Mesodermal cell (in vitro differentiated cells): ENCODE measurements at regions not wholly inside any gene's neighbourhood (a gene's known extent, or its start where the extent isn't known, plus 50 kb on each side); places are given as distances from the start of the nearest gene placed in this dataset.

Source experiments
- H3K27ac ChIP-seq: 2 replicates; pipeline ENCODE4 v1.7.0; 2013; ENCODE audit warnings: mild to moderate bottlenecking, low read depth, low read length, moderate library complexity; ENCODE audit not compliant: severe bottlenecking
- H3K36me3 ChIP-seq: 2 replicates; pipeline ENCODE4 v1.7.1; 2013; ENCODE audit warnings: mild to moderate bottlenecking, low read length, moderate library complexity; ENCODE audit not compliant: control insufficient read depth, insufficient read depth
- H3K4me1 ChIP-seq: one replicate; pipeline ENCODE4 v1.7.1; 2013; ENCODE audit warnings: mild to moderate bottlenecking, low read length; ENCODE audit not compliant: insufficient read depth, control insufficient read depth, poor library complexity, severe bottlenecking
- H3K4me3 ChIP-seq: 2 replicates; pipeline ENCODE4 v1.7.0; 2013; ENCODE audit warnings: low read length, control low read depth, mild to moderate bottlenecking; ENCODE audit not compliant: insufficient read depth, poor library complexity, severe bottlenecking; ENCODE audit errors: extremely low read depth
- H3K9me3 ChIP-seq: 2 replicates; pipeline ENCODE4 v1.7.1; 2013; ENCODE audit warnings: mild to moderate bottlenecking, low read length, moderate library complexity; ENCODE audit not compliant: control insufficient read depth
- WGBS, 2 experiments: methylation state at CpG; one replicate each; pipeline ENCODE4 v1.1.5; 2013; ENCODE audit warnings: missing lambda C conversion rate in 2 of 2; ENCODE audit not compliant: insufficient coverage in 2 of 2; 5-methylcytosine and 5-hydroxymethylcytosine counted together

GRCh38 chr13:87123987-87124784, 547.0 kb upstream of the SLITRK5 start:
- Histone ChIP-seq H3K9me3 (no peaks in the 10 kb centered on the region), H3K4me3 (no peak overlapping the region), H3K4me1 (peaks cover 4% of the 10 kb centered on the region), H3K36me3 (no peaks in the 10 kb centered on the region), H3K27ac (peak overlapping the region; percentile 23)
- 36 to 47% methylated on average over 6 to 8 of the region's 10 CpGs for WGBS, 2 experiments

GRCh38 chr13:87124785-87125074, 546.4 kb upstream of the SLITRK5 start:
- Histone ChIP-seq H3K4me3 (no peak overlapping the region), H3K27ac (no peak overlapping the region), H3K4me1 (peaks cover 4% of the 10 kb centered on the region), H3K36me3 (no peaks in the 10 kb centered on the region), H3K9me3 (no peaks in the 10 kb centered on the region)
- WGBS, 2 experiments = 78% methylated on average over 4 of the region's 4 CpGs; no CpG with 5 or more reads in 1 of the 2 experiments

GRCh38 chr13:87128036-87128435, 543.1 kb upstream of the SLITRK5 start:
- Histone ChIP-seq H3K9me3 (no peaks in the 10 kb centered on the region), H3K4me3 (no peak overlapping the region)

GRCh38 chr13:87128491-87128890, 542.7 kb upstream of the SLITRK5 start:
- Histone ChIP-seq H3K4me1 (peaks cover 4% of the 10 kb centered on the region), H3K36me3 (no peaks in the 10 kb centered on the region), H3K9me3 (no peaks in the 10 kb centered on the region), H3K27ac (no peak overlapping the region), H3K4me3 (no peak overlapping the region)
- 100% methylated on average over 1 of the region's 2 CpGs; no CpG with 5 or more reads in 1 of the 2 experiments for WGBS, 2 experiments

More at GRCh38 chr13:87128036-87128435, 543.1 kb upstream of the SLITRK5 start:
- H3K4me1 ChIP-seq = peaks cover 4% of the 10 kb centered on the region
- H3K27ac ChIP-seq = no peak overlapping the region
- no peaks in the 10 kb centered on the region for H3K36me3 ChIP-seq

- Histone ChIP-seq H3K27ac (no peak overlapping the region), H3K4me1 (no peaks in the 10 kb centered on the region), H3K9me3 (no peaks in the 10 kb centered on the region), H3K36me3 (no peaks in the 10 kb centered on the region), H3K4me3 (no peak overlapping the region)
- 100% methylated on average over 1 to 2 of the region's 2 CpGs for WGBS, 2 experiments
These were observed 541.4 kb upstream of the SLITRK5 start for GRCh38 chr13:87129602-87130300.

GRCh38 chr13:87130423-87130822, 540.7 kb upstream of the SLITRK5 start:
- Histone ChIP-seq H3K27ac (no peak overlapping the region), H3K9me3 (no peaks in the 10 kb centered on the region), H3K4me3 (no peak overlapping the region), H3K36me3 (no peaks in the 10 kb centered on the region), H3K4me1 (no peaks in the 10 kb centered on the region)

GRCh38 chr13:87131611-87132010, 539.6 kb upstream of the SLITRK5 start:
- Histone ChIP-seq H3K27ac (no peak overlapping the region), H3K4me3 (no peak overlapping the region), H3K4me1 (no peaks in the 10 kb centered on the region), H3K9me3 (no peaks in the 10 kb centered on the region), H3K36me3 (no peaks in the 10 kb centered on the region)
- no CpG with 5 or more reads among the region's 2 CpGs for WGBS, 2 experiments

- Histone ChIP-seq H3K4me3 (no peak overlapping the region), H3K9me3 (no peaks in the 10 kb centered on the region), H3K27ac (no peak overlapping the region), H3K36me3 (no peaks in the 10 kb centered on the region), H3K4me1 (no peaks in the 10 kb centered on the region)
- WGBS, 2 experiments = 94% methylated on average over 3 of the region's 3 CpGs
These were observed 532.3 kb upstream of the SLITRK5 start for GRCh38 chr13:87138866-87139265.

- Histone ChIP-seq H3K4me1 (no peaks in the 10 kb centered on the region), H3K27ac (no peak overlapping the region), H3K4me3 (no peak overlapping the region), H3K36me3 (no peaks in the 10 kb centered on the region), H3K9me3 (no peaks in the 10 kb centered on the region)
These were observed 524.1 kb upstream of the SLITRK5 start for GRCh38 chr13:87147076-87147475.

- no peak overlapping the region for H3K4me3 ChIP-seq
- no peaks in the 10 kb centered on the region for H3K4me1 ChIP-seq
- peaks cover 3% of the 10 kb centered on the region for H3K9me3 ChIP-seq
- 80 to 100% methylated on average over 1 of the region's 3 CpGs for WGBS, 2 experiments
- H3K36me3 ChIP-seq = no peaks in the 10 kb centered on the region
- no peak overlapping the region for H3K27ac ChIP-seq
These were observed 517.8 kb upstream of the SLITRK5 start for GRCh38 chr13:87153371-87153770.

- H3K4me1 ChIP-seq = no peaks in the 10 kb centered on the region
- 86 to 100% methylated on average over 1 of the region's 3 CpGs for WGBS, 2 experiments
- no peaks in the 10 kb centered on the region for H3K9me3 ChIP-seq
- no peak overlapping the region for H3K27ac ChIP-seq
- no peak overlapping the region for H3K4me3 ChIP-seq
- no peaks in the 10 kb centered on the region for H3K36me3 ChIP-seq
These were observed 504.8 kb upstream of the SLITRK5 start for GRCh38 chr13:87166348-87166747.
